NCI-H82 treated with DMSO at 0.1 percent for 48 hours (cell line): ENCODE measurements at regions not wholly inside any gene's neighbourhood (a gene's known extent, or its start where the extent isn't known, plus 50 kb on each side); places are given as distances from the start of the nearest gene placed in this dataset.

Experiments used
- DNase-seq: peaks from one replicate; lab custom pipeline; 2025; ENCODE audit not compliant: unreplicated experiment; lab: John Stamatoyannopoulos, UW

- no peak for DNase-seq
These were observed 235.9 kb upstream of the CDH6 start for GRCh38 chr5:30957591-30957990.

- no peak for DNase-seq
These were observed 237.2 kb upstream of the CDH6 start for GRCh38 chr5:30956251-30956650.

- DNase-seq: no peak
These were observed 256.4 kb upstream of the CDH6 start for GRCh38 chr5:30937070-30937469.

- no peak for DNase-seq
These were observed 259.9 kb upstream of the CDH6 start for GRCh38 chr5:30933599-30933998.

GRCh38 chr5:30932273-30933017 lies 261.0 kb upstream of the CDH6 start:
- DNase-seq: no peak

- no peak for DNase-seq
These were observed 262.8 kb upstream of the CDH6 start for GRCh38 chr5:30930736-30931135.

GRCh38 chr5:30928956-30929355 lies 264.5 kb upstream of the CDH6 start:
- no peak for DNase-seq

GRCh38 chr5:30926218-30926617 lies 267.3 kb upstream of the CDH6 start:
- DNase-seq: no peak

- DNase-seq: no peak
These were observed 272.1 kb upstream of the CDH6 start for GRCh38 chr5:30921388-30921787.

- DNase-seq: no peak
These were observed 275.3 kb upstream of the CDH6 start for GRCh38 chr5:30918171-30918570.

GRCh38 chr5:30908356-30908755 lies 285.1 kb upstream of the CDH6 start:
- DNase-seq: no peak

GRCh38 chr5:30900367-30900766 lies 293.1 kb upstream of the CDH6 start:
- DNase-seq: no peak

GRCh38 chr5:30894811-30895210 lies 298.7 kb upstream of the CDH6 start:
- no peak for DNase-seq

- DNase-seq: no peak
These were observed 301.8 kb upstream of the CDH6 start for GRCh38 chr5:30891660-30892059.

- no peak for DNase-seq
These were observed 303.1 kb upstream of the CDH6 start for GRCh38 chr5:30890377-30890776.

- DNase-seq: no peak
These were observed 313.0 kb upstream of the CDH6 start for GRCh38 chr5:30880514-30880913.

- no peak for DNase-seq
These were observed 313.6 kb upstream of the CDH6 start for GRCh38 chr5:30879887-30880286.

GRCh38 chr5:30878746-30879145 lies 314.7 kb upstream of the CDH6 start:
- no peak for DNase-seq

GRCh38 chr5:30878296-30878695 lies 315.2 kb upstream of the CDH6 start:
- no peak for DNase-seq

GRCh38 chr5:30874241-30875034 lies 319.0 kb upstream of the CDH6 start:
- DNase-seq: no peak

GRCh38 chr5:30871196-30871595 lies 322.3 kb upstream of the CDH6 start:
- no peak for DNase-seq

- DNase-seq: no peak
These were observed 325.8 kb upstream of the CDH6 start for GRCh38 chr5:30867711-30868110.

GRCh38 chr5:30866142-30866541 lies 327.3 kb upstream of the CDH6 start:
- no peak for DNase-seq
